Gastroesophageal sphincter (tissue), 3 donors: ENCODE measurements at regions not wholly inside any gene's neighbourhood (a gene's known extent, or its start where the extent isn't known, plus 50 kb on each side); places are given as distances from the start of the nearest gene placed in this dataset.

Source experiments
- POLR2A ChIP-seq, 2 donors: fragments of 450-650 bp; IDR thresholded peaks; one replicate each; pipeline ENCODE4 v1.6.1; 2017; ENCODE audit warnings: antibody characterized with exemption in 2 of 2, mild to moderate bottlenecking in 2 of 2, moderate library complexity in 1 of 2
- TF ChIP-seq, protein P1 (sequence below), 4 experiments: fragments of 200-600 bp in 2 of 4; fragments of 450-650 bp in 2 of 4; sonication (generic) in 1 of 4; IDR thresholded peaks; one replicate each; pipeline ENCODE4 v1.5.1; 2017 to 2019; ENCODE audit warnings: antibody characterized with exemption in 4 of 4, mild to moderate bottlenecking in 2 of 4, moderate library complexity in 2 of 4

DNA sequence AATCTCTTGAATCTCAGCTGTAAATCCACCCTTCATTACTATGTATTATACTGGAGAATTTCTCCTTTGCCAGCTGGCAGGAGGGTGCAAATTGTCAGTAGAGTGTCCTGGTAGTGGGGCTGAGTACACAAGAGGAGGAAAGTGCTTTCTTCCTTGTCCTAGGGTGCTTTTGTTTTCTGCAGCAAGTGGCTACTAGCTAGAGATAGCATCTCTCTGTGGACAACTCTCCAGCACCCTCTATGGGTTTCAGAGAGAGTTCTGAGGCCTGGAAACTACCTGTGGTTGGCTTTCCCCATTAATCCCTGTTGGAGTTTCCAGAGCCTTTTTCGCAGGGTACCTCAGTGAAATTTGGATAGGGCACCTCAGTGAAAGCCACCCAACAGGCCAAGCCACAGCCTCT lies 422.5 kb upstream of the RGS17 start:
- TF ChIP-seq, protein P1, sequence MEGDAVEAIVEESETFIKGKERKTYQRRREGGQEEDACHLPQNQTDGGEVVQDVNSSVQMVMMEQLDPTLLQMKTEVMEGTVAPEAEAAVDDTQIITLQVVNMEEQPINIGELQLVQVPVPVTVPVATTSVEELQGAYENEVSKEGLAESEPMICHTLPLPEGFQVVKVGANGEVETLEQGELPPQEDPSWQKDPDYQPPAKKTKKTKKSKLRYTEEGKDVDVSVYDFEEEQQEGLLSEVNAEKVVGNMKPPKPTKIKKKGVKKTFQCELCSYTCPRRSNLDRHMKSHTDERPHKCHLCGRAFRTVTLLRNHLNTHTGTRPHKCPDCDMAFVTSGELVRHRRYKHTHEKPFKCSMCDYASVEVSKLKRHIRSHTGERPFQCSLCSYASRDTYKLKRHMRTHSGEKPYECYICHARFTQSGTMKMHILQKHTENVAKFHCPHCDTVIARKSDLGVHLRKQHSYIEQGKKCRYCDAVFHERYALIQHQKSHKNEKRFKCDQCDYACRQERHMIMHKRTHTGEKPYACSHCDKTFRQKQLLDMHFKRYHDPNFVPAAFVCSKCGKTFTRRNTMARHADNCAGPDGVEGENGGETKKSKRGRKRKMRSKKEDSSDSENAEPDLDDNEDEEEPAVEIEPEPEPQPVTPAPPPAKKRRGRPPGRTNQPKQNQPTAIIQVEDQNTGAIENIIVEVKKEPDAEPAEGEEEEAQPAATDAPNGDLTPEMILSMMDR (IDR thresholded peaks at IDR 0.05): no peak
- TF ChIP-seq POLR2A (IDR thresholded peaks at IDR 0.05): no peak
